ENCODE measurements at regions not wholly inside any gene's neighbourhood (a gene's known extent, or its start where the extent isn't known, plus 50 kb on each side); places are given as distances from the start of the nearest gene placed in this dataset.
A peak's percentile ranks its signal among the peaks of the same experiment; 100 is the strongest.

DNA sequence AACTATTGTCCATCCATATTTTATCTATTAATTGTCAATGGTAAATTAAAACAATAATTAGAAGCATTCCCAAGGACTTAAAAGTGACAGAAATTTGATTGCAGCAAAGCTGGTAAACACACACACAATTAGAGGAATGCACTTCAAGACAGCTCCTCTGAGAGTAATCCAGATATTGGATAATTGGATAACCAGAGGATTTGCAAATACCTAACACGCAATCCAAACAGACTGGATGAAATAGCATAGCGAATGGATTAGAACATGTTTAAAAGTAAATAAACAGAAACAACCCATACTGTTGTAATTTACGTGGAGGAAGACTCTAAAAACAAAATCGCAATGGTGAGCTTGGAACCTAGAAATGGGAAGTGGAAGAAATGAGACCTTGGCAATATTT lies 239.8 kb downstream of the METTL4 start:
- no CpG with 5 or more reads among the region's 4 CpGs for WGBS (ENCODE audit: extremely low coverage, insufficient coverage, insufficient read length)
- Histone ChIP-seq H2AK5ac (ENCODE audit: low read length) (no peak overlapping the region), H3K9ac (ENCODE audit: low read length) (no peak overlapping the region), H3K4me2 (ENCODE audit: low read length) (no peak overlapping the region), H3K18ac (ENCODE audit: low read length) (no peak overlapping the region), H3K4me3 (ENCODE audit: low read depth, low read length) (no peak overlapping the region), H4K91ac (ENCODE audit: low read depth, low read length) (no peak overlapping the region), H2BK12ac (ENCODE audit: low read length) (no peak overlapping the region), H2AFZ (ENCODE audit: insufficient read depth, low read length, poor library complexity) (no peak overlapping the region), H3K79me1 (ENCODE audit: low read length) (no peaks in the 10 kb centered on the region), H3K27me3 (ENCODE audit: insufficient read depth, low read length) (no peaks in the 10 kb centered on the region), H4K8ac (ENCODE audit: low read depth, low read length) (no peak overlapping the region), H3K4me1 (ENCODE audit: control insufficient read depth in 1 of 2, insufficient read depth in 2 of 2, low read length in 2 of 2) (peaks cover 0 to 5% of the 10 kb centered on the region in 2 experiments), H3K9me3 (ENCODE audit: insufficient read depth, low read depth, low read length) (no peaks in the 10 kb centered on the region), H4K12ac (ENCODE audit: low read depth, low read length) (no peak overlapping the region), H3K36me3 (ENCODE audit: control insufficient read depth in 1 of 2, insufficient read depth in 2 of 2, low read length in 2 of 2) (no peaks in the 10 kb centered on the region), H3K4ac (ENCODE audit: low read depth, low read length) (no peak overlapping the region), H3K79me2 (ENCODE audit: control insufficient read depth, insufficient read depth, low read length, poor library complexity) (no peaks in the 10 kb centered on the region), H2BK120ac (ENCODE audit: insufficient read depth, low read length, poor library complexity) (no peak overlapping the region), H2BK5ac (ENCODE audit: low read depth, low read length, poor library complexity) (no peak overlapping the region), H3K14ac (ENCODE audit: low read length) (no peak overlapping the region), H3K23ac (ENCODE audit: low read length) (no peak overlapping the region), H3K27ac (ENCODE audit: low read depth, low read length) (no peak overlapping the region)
- no peak for DNase-seq

GRCh38 chr18:2336690-2337392 lies 234.5 kb downstream of the METTL4 start:
- H3K4me3 ChIP-seq (ENCODE audit: low read depth, low read length) = no peak overlapping the region
- H3K23ac ChIP-seq (ENCODE audit: low read length) = no peak overlapping the region
- H2BK12ac ChIP-seq (ENCODE audit: low read length) = peak overlapping the region; percentile 21
- no peak overlapping the region for H3K4ac ChIP-seq (ENCODE audit: low read depth, low read length)
- peaks cover 4% of the 10 kb centered on the region in 2 experiments for H3K4me1 ChIP-seq (ENCODE audit: control insufficient read depth in 1 of 2, insufficient read depth in 2 of 2, low read length in 2 of 2)
- H3K14ac ChIP-seq (ENCODE audit: low read length) = no peak overlapping the region
- H2AK5ac ChIP-seq (ENCODE audit: low read length) = no peak overlapping the region
- peak in 1 of 2 donors; percentile 49 for DNase-seq
- H4K91ac ChIP-seq (ENCODE audit: low read depth, low read length) = peak overlapping the region; percentile 8
- H3K9ac ChIP-seq (ENCODE audit: low read length) = no peak overlapping the region
- no peaks in the 10 kb centered on the region for H3K27me3 ChIP-seq (ENCODE audit: insufficient read depth, low read length)
- H3K9me3 ChIP-seq (ENCODE audit: insufficient read depth, low read depth, low read length) = no peaks in the 10 kb centered on the region
- peak overlapping the region; percentile 58 for H2BK120ac ChIP-seq (ENCODE audit: insufficient read depth, low read length, poor library complexity)
- H3K27ac ChIP-seq (ENCODE audit: low read depth, low read length) = no peak overlapping the region
- no peaks in the 10 kb centered on the region for H3K79me2 ChIP-seq (ENCODE audit: control insufficient read depth, insufficient read depth, low read length, poor library complexity)
- no peak overlapping the region for H2AFZ ChIP-seq (ENCODE audit: insufficient read depth, low read length, poor library complexity)
- H3K18ac ChIP-seq (ENCODE audit: low read length) = no peak overlapping the region
- no peaks in the 10 kb centered on the region for H3K36me3 ChIP-seq (ENCODE audit: control insufficient read depth in 1 of 2, insufficient read depth in 2 of 2, low read length in 2 of 2)
- no peak overlapping the region for H2BK5ac ChIP-seq (ENCODE audit: low read depth, low read length, poor library complexity)
- H4K8ac ChIP-seq (ENCODE audit: low read depth, low read length) = no peak overlapping the region
- peaks cover 2% of the 10 kb centered on the region for H3K79me1 ChIP-seq (ENCODE audit: low read length)
- H3K4me2 ChIP-seq (ENCODE audit: low read length) = no peak overlapping the region
- no peak overlapping the region for H4K12ac ChIP-seq (ENCODE audit: low read depth, low read length)

- H3K27me3 ChIP-seq (ENCODE audit: insufficient read depth, low read length) = no peaks in the 10 kb centered on the region
- no peaks in the 10 kb centered on the region for H3K79me2 ChIP-seq (ENCODE audit: control insufficient read depth, insufficient read depth, low read length, poor library complexity)
- H3K4ac ChIP-seq (ENCODE audit: low read depth, low read length) = no peak overlapping the region
- peak overlapping the region; percentile 2 for H2BK5ac ChIP-seq (ENCODE audit: low read depth, low read length, poor library complexity)
- H2AK5ac ChIP-seq (ENCODE audit: low read length) = no peak overlapping the region
- H3K9me3 ChIP-seq (ENCODE audit: insufficient read depth, low read depth, low read length) = no peaks in the 10 kb centered on the region
- H3K79me1 ChIP-seq (ENCODE audit: low read length) = peaks cover 2% of the 10 kb centered on the region
- no peak overlapping the region for H2BK120ac ChIP-seq (ENCODE audit: insufficient read depth, low read length, poor library complexity)
- no peaks in the 10 kb centered on the region for H3K36me3 ChIP-seq (ENCODE audit: control insufficient read depth in 1 of 2, insufficient read depth in 2 of 2, low read length in 2 of 2)
- H2BK12ac ChIP-seq (ENCODE audit: low read length) = peak overlapping the region; percentile 21
- H3K23ac ChIP-seq (ENCODE audit: low read length) = no peak overlapping the region
- H3K4me1 ChIP-seq (ENCODE audit: control insufficient read depth in 1 of 2, insufficient read depth in 2 of 2, low read length in 2 of 2) = peaks cover 4% of the 10 kb centered on the region in 2 experiments
- no peak overlapping the region for H4K12ac ChIP-seq (ENCODE audit: low read depth, low read length)
- peak; percentile 22 to 62 for DNase-seq
- no peak overlapping the region for H3K4me2 ChIP-seq (ENCODE audit: low read length)
- no peak overlapping the region for H3K14ac ChIP-seq (ENCODE audit: low read length)
- peak overlapping the region; percentile 8 for H4K91ac ChIP-seq (ENCODE audit: low read depth, low read length)
- H3K9ac ChIP-seq (ENCODE audit: low read length) = no peak overlapping the region
- no CpG with 5 or more reads among the region's 7 CpGs for WGBS (ENCODE audit: extremely low coverage, insufficient coverage, insufficient read length)
- no peak overlapping the region for H3K18ac ChIP-seq (ENCODE audit: low read length)
- H4K8ac ChIP-seq (ENCODE audit: low read depth, low read length) = no peak overlapping the region
- H3K27ac ChIP-seq (ENCODE audit: low read depth, low read length) = no peak overlapping the region
- no peak overlapping the region for H2AFZ ChIP-seq (ENCODE audit: insufficient read depth, low read length, poor library complexity)
- H3K4me3 ChIP-seq (ENCODE audit: low read depth, low read length) = no peak overlapping the region
Observed at GRCh38 chr18:2337552-2338141, 233.7 kb downstream of the METTL4 start.

- H3K36me3 ChIP-seq (ENCODE audit: control insufficient read depth in 1 of 2, insufficient read depth in 2 of 2, low read length in 2 of 2) = no peaks in the 10 kb centered on the region
- H4K8ac ChIP-seq (ENCODE audit: low read depth, low read length) = no peak overlapping the region
- H2BK5ac ChIP-seq (ENCODE audit: low read depth, low read length, poor library complexity) = no peak overlapping the region
- no peak overlapping the region for H3K4ac ChIP-seq (ENCODE audit: low read depth, low read length)
- no peaks in the 10 kb centered on the region for H3K27me3 ChIP-seq (ENCODE audit: insufficient read depth, low read length)
- H3K4me2 ChIP-seq (ENCODE audit: low read length) = no peak overlapping the region
- peaks cover 4% of the 10 kb centered on the region in 2 experiments for H3K4me1 ChIP-seq (ENCODE audit: control insufficient read depth in 1 of 2, insufficient read depth in 2 of 2, low read length in 2 of 2)
- no peak for DNase-seq
- no peaks in the 10 kb centered on the region for H3K9me3 ChIP-seq (ENCODE audit: insufficient read depth, low read depth, low read length)
- H4K91ac ChIP-seq (ENCODE audit: low read depth, low read length) = no peak overlapping the region
- H3K79me1 ChIP-seq (ENCODE audit: low read length) = peaks cover 2% of the 10 kb centered on the region
- H2AFZ ChIP-seq (ENCODE audit: insufficient read depth, low read length, poor library complexity) = no peak overlapping the region
- WGBS (ENCODE audit: extremely low coverage, insufficient coverage, insufficient read length) = no CpG with 5 or more reads among the region's 3 CpGs
- no peak overlapping the region for H4K12ac ChIP-seq (ENCODE audit: low read depth, low read length)
- H3K79me2 ChIP-seq (ENCODE audit: control insufficient read depth, insufficient read depth, low read length, poor library complexity) = no peaks in the 10 kb centered on the region
- H3K18ac ChIP-seq (ENCODE audit: low read length) = no peak overlapping the region
- no peak overlapping the region for H2BK120ac ChIP-seq (ENCODE audit: insufficient read depth, low read length, poor library complexity)
- no peak overlapping the region for H2AK5ac ChIP-seq (ENCODE audit: low read length)
- H2BK12ac ChIP-seq (ENCODE audit: low read length) = no peak overlapping the region
- H3K27ac ChIP-seq (ENCODE audit: low read depth, low read length) = no peak overlapping the region
- no peak overlapping the region for H3K4me3 ChIP-seq (ENCODE audit: low read depth, low read length)
- H3K14ac ChIP-seq (ENCODE audit: low read length) = no peak overlapping the region
- H3K23ac ChIP-seq (ENCODE audit: low read length) = no peak overlapping the region
- no peak overlapping the region for H3K9ac ChIP-seq (ENCODE audit: low read length)
Observed at GRCh38 chr18:2338601-2339000, 232.7 kb downstream of the METTL4 start.

Measured in trophoblast cell (in vitro differentiated cells and primary cell).